GM21717 (cell line): ENCODE measurements at regions not wholly inside any gene's neighbourhood (a gene's known extent, or its start where the extent isn't known, plus 50 kb on each side); places are given as distances from the start of the nearest gene placed in this dataset.
"Not testable (repeated sequence)": the region's sequence is repeated elsewhere in the genome, so short reads cannot be mapped to it uniquely, and the experiment has no call there.

Experiments
- ATAC-seq: cut with Tn5 transposase; IDR thresholded peaks from one replicate; pipeline ENCODE4 v1.9.1; 2021; ENCODE audit warnings: mild to moderate bottlenecking, moderate library complexity; ENCODE audit not compliant: unreplicated experiment

- ATAC-seq, result no peak
These were observed 104.4 kb downstream of the SEC23IP start for GRCh38 chr10:119996944-119997343.

GRCh38 chr10:119997429-119997828, 104.9 kb downstream of the SEC23IP start:
- no peak for ATAC-seq

DNA sequence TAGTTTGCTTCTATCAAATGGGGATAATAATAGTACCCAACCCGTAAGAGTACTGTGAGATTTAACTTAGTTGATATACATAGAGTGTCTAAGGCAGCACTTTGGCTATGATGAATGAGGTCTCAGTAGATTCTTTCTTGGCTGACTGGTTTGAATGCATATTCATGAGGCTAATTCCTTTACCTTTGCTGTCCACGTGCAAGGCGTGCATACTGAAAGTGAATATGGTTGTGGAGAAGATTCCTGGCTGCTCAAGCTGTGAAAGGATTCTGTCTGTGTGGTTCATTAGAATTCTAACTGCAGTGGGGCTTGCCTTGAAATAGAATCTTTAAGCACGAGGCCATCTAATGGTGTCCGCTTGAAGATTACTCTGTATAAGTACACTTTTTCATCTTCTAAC, 110.3 kb downstream of the SEC23IP start:
- no peak for ATAC-seq

GRCh38 chr10:120005207-120006201, 113.0 kb downstream of the SEC23IP start:
- no peak for ATAC-seq

GRCh38 chr10:120007261-120007660, 114.7 kb downstream of the SEC23IP start:
- ATAC-seq, result no peak

DNA sequence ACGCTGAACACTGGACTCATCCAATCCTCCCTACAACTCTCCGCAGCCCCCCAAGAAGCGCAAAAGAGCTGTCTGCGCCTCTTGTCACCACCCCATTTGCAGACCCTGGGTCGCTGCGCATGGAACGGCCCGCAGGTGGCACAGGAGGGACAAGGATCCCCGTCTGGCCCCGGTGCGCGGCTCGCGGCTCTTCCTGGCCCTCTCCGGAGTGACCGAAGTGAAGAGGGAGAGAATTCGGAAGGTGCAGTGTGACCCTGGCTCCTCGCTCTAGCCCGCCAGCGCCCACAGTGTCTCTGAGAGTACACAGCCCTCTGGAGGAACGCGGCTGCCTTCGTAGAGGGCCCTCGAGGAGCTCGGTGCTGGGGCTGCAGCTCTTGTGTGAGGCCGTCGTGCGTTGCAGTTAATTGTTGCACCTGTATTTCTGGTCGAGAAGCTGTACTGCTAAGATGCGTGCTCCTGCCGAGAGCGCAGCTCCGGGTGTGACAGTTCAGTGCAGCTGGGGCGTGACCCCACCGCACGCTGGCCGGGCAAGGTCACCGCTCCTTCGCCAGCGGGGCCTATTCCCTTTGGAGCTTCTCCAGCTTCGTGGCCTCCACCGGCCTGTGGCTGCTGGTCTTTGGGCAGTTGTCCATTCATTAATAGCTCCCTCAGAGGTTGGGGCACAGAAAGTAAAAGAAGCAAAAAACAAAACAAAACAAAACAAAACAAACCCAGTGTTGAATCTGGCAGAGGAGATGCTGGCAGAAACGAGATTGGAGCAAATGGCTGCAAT, 119.0 kb downstream of the SEC23IP start:
- no peak for ATAC-seq

DNA sequence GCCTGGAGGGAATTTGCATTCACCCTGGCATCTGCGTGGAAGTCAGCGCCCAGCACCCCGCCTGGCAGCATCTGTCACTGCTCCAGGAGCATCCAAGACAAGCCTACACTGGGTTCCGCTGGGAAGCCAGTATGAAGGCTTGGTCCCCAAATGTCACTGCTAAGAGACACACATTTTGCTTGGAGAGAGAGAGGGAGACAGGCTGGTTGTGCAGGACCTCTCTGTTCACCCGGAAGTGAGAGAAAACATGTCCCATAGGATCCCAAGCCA, 119.5 kb downstream of the SEC23IP start:
- ATAC-seq, result no peak

DNA sequence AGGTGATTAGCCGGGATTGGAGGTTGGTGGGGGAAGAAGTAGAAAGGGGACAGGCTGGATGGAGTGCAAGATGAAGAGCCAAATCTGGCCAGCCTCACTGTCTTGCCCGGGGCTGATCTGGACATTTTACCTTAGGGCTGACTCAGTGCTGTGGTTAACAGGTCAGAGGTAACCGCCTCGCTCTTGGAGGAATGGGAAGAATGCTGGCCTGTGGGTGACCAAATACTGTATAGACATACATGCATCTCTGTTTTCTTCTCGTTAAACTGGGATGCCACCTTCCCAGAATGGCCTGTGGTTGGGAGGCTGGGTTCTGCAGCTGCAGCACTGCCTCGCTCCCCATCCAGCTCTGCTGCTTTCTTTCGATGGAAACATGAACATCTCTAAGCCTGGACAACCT, 120.0 kb downstream of the SEC23IP start:
- no peak for ATAC-seq

GRCh38 chr10:120014031-120014430, 121.5 kb downstream of the SEC23IP start:
- no peak for ATAC-seq

GRCh38 chr10:120015064-120015463, 122.5 kb downstream of the SEC23IP start:
- ATAC-seq, result no peak

GRCh38 chr10:120016906-120017305, 124.4 kb downstream of the SEC23IP start:
- no peak for ATAC-seq

DNA sequence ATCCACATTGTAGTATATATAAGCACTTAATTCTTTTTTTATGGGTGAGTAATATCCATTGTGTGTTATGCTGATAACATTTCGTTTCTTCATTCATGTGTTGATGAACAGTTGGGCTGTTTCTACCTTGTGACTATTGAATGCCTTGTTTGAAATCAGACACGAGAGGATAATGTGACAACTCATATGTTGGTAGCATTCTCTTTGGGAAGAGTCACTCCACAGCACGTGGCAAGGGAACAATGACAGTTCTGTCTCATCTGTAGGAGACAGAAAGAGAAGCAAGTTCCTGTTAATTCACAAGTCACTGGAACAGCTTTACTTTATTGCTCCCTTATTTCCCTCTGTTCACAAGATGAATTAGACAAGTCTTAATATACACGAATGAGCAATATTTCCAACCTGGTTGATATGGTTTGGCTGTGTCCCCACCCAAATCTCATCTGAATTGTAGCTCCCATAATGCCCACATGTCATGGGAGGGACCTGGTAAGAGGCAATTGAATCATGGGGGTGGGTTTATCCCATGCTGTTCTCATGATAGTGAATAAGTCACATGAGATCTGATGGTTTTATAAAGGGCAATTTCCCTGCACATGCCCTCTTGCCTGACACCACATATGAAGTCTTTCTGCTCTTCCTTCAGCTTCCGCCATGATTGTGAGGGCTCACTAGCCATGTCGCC, 125.3 kb downstream of the SEC23IP start:
- ATAC-seq, result no peak

DNA sequence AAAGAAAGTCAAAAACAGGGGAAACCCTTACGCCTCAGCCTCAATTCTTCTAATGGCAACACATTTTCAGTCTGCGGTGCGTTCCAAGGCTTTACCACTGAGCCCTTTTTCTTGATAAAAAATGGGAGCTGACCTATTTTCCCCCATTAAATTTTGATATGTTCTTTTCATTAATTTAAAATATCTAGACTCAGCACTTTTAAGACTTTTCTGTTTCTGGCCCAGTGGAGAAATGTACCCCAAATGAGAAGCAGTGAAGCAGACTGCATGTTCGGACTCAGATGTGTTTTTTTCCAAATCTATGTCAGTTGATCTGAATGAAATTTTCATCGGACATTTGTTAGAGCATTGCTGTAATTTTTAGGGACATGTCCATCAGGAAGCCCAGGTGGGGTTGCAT, 126.2 kb downstream of the SEC23IP start:
- ATAC-seq, result no peak

DNA sequence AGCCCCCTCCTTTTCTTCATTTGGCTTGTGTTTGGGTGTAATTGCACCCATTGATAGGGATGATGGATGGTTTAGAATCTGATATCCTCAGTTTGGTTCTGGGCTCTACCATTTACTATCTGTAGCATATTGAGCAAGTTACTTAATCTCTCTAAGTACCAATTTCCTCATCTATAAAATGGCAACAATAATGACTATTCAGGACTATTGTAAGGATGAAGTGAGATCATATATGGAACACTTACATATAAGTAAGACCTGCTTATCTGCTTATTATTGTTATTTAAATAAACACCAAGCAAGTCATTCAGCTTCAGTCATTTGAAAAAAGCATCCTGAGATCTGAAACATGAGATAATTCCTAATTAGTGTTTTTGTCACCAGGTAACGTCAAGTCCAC, 127.0 kb downstream of the SEC23IP start:
- ATAC-seq, result no peak

GRCh38 chr10:120022357-120022756, 129.8 kb downstream of the SEC23IP start:
- no peak for ATAC-seq

DNA sequence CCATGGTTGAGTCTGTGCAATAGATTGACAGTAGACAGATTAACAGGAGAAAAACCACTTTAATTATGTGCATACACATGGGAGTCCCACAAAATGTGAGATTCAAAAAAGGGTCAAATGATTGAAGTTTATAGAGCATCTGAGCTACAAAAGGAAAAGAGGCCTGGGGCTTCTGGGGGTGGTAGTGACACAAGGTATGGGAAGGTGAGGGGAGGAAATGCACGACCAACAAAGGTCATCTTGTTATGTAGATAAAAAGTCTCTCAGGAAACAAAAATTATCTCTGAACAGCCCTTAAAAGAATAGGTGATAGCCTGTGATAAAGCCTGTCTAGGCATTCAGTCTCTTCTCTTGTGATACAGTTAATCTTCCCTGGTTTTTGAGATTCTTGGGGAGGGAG, 141.7 kb downstream of the SEC23IP start:
- no peak for ATAC-seq

DNA sequence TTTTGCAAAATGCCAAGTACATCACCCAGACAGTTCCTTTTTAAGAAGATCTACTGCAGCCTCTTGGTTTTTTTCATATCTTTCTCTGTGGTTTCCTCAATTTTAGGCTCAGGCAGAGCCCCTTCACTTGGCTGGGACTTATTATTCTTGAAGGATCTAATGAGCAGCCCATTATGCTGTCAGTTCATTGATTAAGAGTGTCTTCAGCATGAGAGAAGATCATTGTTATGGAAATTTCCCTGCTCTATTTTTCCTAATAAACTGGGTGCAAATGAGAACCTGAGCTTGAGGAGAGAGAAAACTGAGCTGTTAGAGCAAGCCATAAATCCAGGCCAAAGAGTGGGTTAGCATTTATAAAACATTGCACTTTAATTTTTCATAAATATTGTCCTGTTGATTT, 146.5 kb downstream of the SEC23IP start:
- ATAC-seq, result no peak

DNA sequence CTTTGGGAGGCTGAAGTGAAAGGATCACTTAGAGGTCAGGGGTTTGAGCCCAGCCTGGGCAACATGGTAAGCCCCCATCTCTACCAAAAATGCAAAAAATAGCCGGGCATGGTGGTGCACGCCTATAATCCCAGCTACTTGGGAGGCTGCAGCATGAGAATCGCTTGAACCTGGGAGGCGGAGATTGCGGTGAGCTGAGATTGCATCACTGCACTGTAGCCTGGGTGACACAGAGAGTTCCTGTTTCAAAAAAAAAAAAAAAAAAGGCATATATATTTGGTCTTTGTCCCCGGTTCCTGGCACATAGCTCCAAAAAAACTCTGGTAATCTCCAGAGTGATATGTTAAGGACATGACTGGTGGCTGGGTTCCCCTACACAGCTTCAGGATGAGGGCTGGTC, 147.3 kb downstream of the SEC23IP start:
- no peak for ATAC-seq

- ATAC-seq, result no peak
These were observed 149.5 kb downstream of the SEC23IP start for GRCh38 chr10:120041807-120042559.

- ATAC-seq, result no peak
These were observed 150.2 kb downstream of the SEC23IP start for GRCh38 chr10:120042705-120043104.

GRCh38 chr10:120047373-120047772, 154.8 kb downstream of the SEC23IP start:
- ATAC-seq, result not testable (repeated sequence)
